IPS DF 6.9 (cell line): ENCODE measurements at regions not wholly inside any gene's neighbourhood (a gene's known extent, or its start where the extent isn't known, plus 50 kb on each side); places are given as distances from the start of the nearest gene placed in this dataset.

Experiments
- DNase-seq: peaks from one replicate; pipeline ENCODE4 v3.0.0-alpha.2; 2013; ENCODE audit warnings: low read depth, low spot score
- H3K27ac ChIP-seq: one replicate; pipeline ENCODE4 v1.5.1; 2013; ENCODE audit warnings: low read length, control low read depth
- H3K27me3 ChIP-seq: 2 replicates; pipeline ENCODE4 v1.6.1; 2013; ENCODE audit warnings: mild to moderate bottlenecking, low read length; ENCODE audit not compliant: control insufficient read depth, insufficient read depth
- H3K36me3 ChIP-seq: 2 replicates; pipeline ENCODE4 v1.6.1; 2013; ENCODE audit warnings: low read length; ENCODE audit not compliant: control insufficient read depth, insufficient read depth
- H3K4me1 ChIP-seq: 2 replicates; pipeline ENCODE4 v1.6.1; 2013; ENCODE audit warnings: low read length; ENCODE audit not compliant: control insufficient read depth, insufficient read depth
- H3K4me3 ChIP-seq: 2 replicates; pipeline ENCODE4 v1.5.1; 2013; ENCODE audit warnings: mild to moderate bottlenecking, low read length
- H3K9me3 ChIP-seq: 2 replicates; pipeline ENCODE4 v1.6.1; 2013; ENCODE audit warnings: low read length, inconsistent platforms; ENCODE audit not compliant: control insufficient read depth, insufficient read depth
- WGBS: extraction: QIAGEN DNeasy Blood & Tissue Kit; methylation state at CpG from one replicate; pipeline ENCODE4 v1.1.7; 2013; ENCODE audit warnings: mixed read lengths, missing lambda C conversion rate; ENCODE audit not compliant: insufficient read length, insufficient coverage; 5-methylcytosine and 5-hydroxymethylcytosine counted together

DNA sequence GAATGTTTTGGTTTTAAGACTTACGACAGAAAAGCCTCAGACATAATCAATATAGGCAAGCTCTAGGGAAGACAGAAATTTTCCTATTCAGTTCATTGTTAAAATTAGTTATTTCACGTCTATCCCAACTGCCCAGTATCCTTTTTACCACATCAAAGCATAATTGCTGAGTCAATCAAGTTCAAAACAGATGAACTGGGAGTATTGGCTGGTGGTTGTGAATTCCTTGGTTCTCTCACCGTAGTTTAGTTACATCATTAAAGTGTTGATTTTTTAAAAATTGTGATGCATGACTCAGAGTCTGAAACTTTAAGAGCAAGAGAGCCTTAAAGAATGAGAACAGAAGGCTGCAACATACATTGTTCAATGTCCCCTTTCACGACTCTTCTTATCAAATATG, 143.3 kb upstream of the FREM2 start:
- Histone ChIP-seq H3K27me3 (no peaks in the 10 kb centered on the region), H3K4me1 (no peaks in the 10 kb centered on the region), H3K4me3 (no peak overlapping the region), H3K36me3 (no peaks in the 10 kb centered on the region), H3K27ac (no peak overlapping the region), H3K9me3 (no peaks in the 10 kb centered on the region)
- DNase-seq = no peak
- WGBS = no CpG with 5 or more reads among the region's 4 CpGs

DNA sequence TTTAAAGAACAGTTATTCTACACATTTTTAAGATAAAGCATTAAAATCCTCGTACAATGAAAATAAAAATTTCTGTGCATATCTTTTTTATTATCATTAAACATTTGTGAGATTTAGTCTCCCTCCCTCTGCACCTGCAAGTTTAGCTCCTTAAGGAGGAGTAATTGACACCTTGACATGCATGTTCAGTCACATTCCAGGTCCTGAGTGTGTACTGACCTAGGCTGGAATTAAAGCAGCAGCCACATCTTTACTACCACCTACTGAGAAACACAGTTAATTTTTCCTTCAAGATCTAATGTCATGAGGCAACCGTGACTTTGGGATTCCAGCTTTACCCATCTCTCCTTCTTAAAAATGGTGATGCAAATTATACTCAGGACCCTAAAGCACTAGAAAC, 123.1 kb upstream of the FREM2 start:
- WGBS = no CpG with 5 or more reads among the region's 2 CpGs
- DNase-seq = no peak
- Histone ChIP-seq H3K4me1 (no peaks in the 10 kb centered on the region), H3K4me3 (no peak overlapping the region), H3K9me3 (no peaks in the 10 kb centered on the region), H3K36me3 (no peaks in the 10 kb centered on the region), H3K27me3 (no peaks in the 10 kb centered on the region), H3K27ac (no peak overlapping the region)

DNA sequence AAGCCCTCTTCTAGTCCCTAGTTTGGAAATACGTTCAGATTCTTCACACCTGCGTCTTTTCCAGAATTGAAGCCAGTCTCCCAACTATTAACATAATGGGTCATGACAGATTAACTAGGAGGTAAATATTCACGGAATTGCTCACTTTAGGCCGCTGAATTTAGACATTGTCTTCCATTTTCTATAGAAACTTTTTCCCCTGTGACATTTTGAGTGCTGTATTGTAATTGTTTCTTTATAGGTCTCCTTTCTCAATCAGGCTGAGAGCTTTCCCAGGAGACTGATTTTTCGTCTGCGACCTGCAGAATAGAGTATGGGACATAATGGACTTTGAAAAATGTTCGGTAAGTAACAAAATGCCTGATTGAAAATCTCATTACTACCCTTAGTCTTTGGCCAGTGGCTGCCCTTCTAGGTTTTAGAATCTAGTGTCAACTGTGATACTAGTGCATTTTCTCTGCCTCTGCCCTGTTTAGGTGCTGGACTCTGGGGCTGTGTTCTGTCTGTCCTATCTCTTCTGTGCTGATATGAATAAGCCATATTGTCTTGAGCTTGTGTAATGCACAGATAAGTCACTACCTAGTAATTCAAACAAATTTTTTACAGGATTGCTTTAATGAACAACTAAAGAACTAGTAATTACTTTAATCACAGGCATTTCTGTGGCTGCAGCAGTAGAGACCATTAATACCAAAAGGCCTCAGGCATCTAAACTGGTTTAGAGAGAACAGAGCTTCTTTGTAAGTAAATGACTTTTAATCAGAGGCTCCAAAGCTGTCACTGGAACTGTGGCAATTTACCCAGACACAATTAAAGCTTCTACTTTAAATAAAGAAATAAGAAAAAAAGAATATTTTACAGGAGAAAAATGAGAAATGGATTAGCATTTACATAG, 122.4 kb upstream of the FREM2 start:
- Histone ChIP-seq H3K27ac (no peak overlapping the region), H3K27me3 (no peaks in the 10 kb centered on the region), H3K9me3 (no peaks in the 10 kb centered on the region), H3K4me1 (no peaks in the 10 kb centered on the region), H3K36me3 (no peaks in the 10 kb centered on the region), H3K4me3 (no peak overlapping the region)
- no CpG with 5 or more reads among the region's 7 CpGs for WGBS
- DNase-seq = no peak

DNA sequence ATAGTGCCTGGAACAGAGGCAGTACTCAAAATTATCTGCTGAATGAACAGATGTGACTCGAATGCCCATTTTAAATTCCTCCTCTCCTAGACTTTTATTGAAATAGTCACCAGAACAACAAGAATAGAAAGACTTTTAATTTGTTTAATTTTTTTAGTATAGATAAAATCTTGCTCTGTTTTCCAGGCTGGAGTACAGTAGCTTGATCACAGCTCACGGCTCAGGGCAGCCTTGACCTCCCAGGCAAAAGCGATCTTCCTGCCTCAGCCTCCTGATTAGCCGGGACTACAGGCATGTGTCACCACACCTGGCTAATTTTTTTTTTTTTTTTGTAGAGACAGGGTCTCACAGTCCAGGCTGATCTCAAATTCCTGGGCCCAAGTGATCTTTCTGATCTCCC, 120.9 kb upstream of the FREM2 start:
- H3K4me3 ChIP-seq = no peak overlapping the region
- DNase-seq = no peak
- no peaks in the 10 kb centered on the region for H3K4me1 ChIP-seq
- no peaks in the 10 kb centered on the region for H3K27me3 ChIP-seq
- WGBS = no CpG with 5 or more reads among the region's 4 CpGs
- no peaks in the 10 kb centered on the region for H3K36me3 ChIP-seq
- no peaks in the 10 kb centered on the region for H3K9me3 ChIP-seq
- H3K27ac ChIP-seq = no peak overlapping the region

- Histone ChIP-seq H3K27ac (no peak overlapping the region), H3K36me3 (no peaks in the 10 kb centered on the region), H3K27me3 (no peaks in the 10 kb centered on the region), H3K9me3 (no peaks in the 10 kb centered on the region), H3K4me3 (no peak overlapping the region), H3K4me1 (no peaks in the 10 kb centered on the region)
- DNase-seq = no peak
- no CpG with 5 or more reads among the region's 3 CpGs for WGBS
Observed at GRCh38 chr13:38566519-38566918, 120.4 kb upstream of the FREM2 start.

DNA sequence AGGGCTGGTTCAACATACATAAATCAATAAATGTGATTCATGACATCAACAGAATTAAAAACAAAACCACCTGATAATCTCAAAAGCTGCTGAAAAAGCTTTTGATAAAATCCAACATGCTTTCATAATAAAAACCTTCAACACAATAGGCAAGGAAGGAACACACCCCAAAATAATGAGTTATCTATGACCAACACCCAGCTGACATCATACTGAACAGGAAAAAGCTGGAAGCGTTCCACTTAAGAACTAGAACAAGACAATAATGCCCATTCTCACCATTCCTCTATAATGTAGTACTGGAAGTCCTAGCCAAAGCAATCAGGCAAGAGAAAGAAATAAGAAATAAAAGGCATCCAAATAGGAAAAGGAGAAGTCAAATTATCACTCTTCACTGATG, 116.2 kb upstream of the FREM2 start:
- H3K27me3 ChIP-seq = no peaks in the 10 kb centered on the region
- H3K4me3 ChIP-seq = no peak overlapping the region
- DNase-seq = no peak
- no CpG with 5 or more reads among the region's 1 CpG for WGBS
- no peaks in the 10 kb centered on the region for H3K4me1 ChIP-seq
- no peaks in the 10 kb centered on the region for H3K36me3 ChIP-seq
- no peaks in the 10 kb centered on the region for H3K9me3 ChIP-seq
- no peak overlapping the region for H3K27ac ChIP-seq

DNA sequence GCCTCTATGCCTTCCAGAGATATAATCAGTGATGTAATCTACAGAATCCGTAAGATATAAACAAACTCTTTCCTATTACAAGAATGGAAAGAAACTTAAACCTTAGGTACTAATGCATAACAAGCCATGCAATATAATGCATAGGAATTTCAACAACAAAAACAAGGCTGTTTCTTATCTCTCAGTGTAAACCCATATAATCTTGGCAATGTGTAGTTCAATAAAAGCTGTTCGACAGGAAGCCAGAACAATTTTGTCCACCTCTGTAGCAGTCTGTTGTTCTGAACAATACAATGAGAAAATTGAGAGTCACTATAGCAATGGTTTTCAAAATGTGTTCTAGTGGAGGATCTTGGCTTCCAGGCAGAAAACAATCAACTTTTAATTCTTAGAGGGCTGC, 111.5 kb upstream of the FREM2 start:
- Histone ChIP-seq H3K4me3 (no peak overlapping the region), H3K36me3 (no peaks in the 10 kb centered on the region), H3K4me1 (no peaks in the 10 kb centered on the region), H3K27me3 (no peaks in the 10 kb centered on the region), H3K27ac (no peak overlapping the region), H3K9me3 (no peaks in the 10 kb centered on the region)
- DNase-seq = no peak
- no CpG with 5 or more reads among the region's 2 CpGs for WGBS

GRCh38 chr13:38577048-38577447, 109.8 kb upstream of the FREM2 start:
- H3K27me3 ChIP-seq = no peaks in the 10 kb centered on the region
- no peaks in the 10 kb centered on the region for H3K9me3 ChIP-seq
- H3K36me3 ChIP-seq = no peaks in the 10 kb centered on the region
- WGBS = no CpG with 5 or more reads among the region's 3 CpGs
- no peak overlapping the region for H3K4me3 ChIP-seq
- H3K4me1 ChIP-seq = no peaks in the 10 kb centered on the region
- DNase-seq = no peak
- no peak overlapping the region for H3K27ac ChIP-seq

DNA sequence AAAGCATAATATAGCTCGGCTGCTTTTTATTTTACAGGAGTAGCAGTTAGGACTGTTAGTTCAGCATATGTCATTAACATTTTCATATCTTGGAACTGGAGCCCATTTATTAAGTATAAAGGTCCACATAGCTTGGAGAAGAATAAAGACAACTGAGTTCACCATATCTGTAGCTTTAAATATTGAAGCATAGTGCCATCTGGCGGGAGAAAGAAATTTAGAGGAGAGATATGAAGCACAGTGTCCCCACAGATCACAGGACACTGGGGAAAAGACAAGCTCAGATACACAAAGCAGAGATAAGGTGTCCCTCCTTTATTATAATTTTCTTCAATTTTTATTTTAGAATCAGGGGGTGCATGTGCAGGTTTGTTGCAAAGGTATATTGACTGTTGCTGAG, 104.7 kb upstream of the FREM2 start:
- no peaks in the 10 kb centered on the region for H3K36me3 ChIP-seq
- H3K27ac ChIP-seq = no peak overlapping the region
- DNase-seq = no peak
- no peak overlapping the region for H3K4me3 ChIP-seq
- H3K9me3 ChIP-seq = no peaks in the 10 kb centered on the region
- no peaks in the 10 kb centered on the region for H3K4me1 ChIP-seq
- H3K27me3 ChIP-seq = no peaks in the 10 kb centered on the region
- WGBS = no CpG with 5 or more reads among the region's 2 CpGs

- Histone ChIP-seq H3K36me3 (no peaks in the 10 kb centered on the region), H3K27ac (no peak overlapping the region), H3K27me3 (no peaks in the 10 kb centered on the region), H3K4me3 (no peak overlapping the region), H3K9me3 (no peaks in the 10 kb centered on the region), H3K4me1 (no peaks in the 10 kb centered on the region)
- no CpG with 5 or more reads among the region's 2 CpGs for WGBS
- DNase-seq = no peak
Observed at GRCh38 chr13:38590230-38590629, 96.6 kb upstream of the FREM2 start.
